Loucy (cell line): ENCODE measurements at regions not wholly inside any gene's neighbourhood (a gene's known extent, or its start where the extent isn't known, plus 50 kb on each side); places are given as distances from the start of the nearest gene placed in this dataset.

Source experiments
- EZH2phosphoT487 ChIP-seq: fragments of 200-600 bp; IDR thresholded peaks from 2 replicates; pipeline ENCODE4 v1.6.1; 2018; ENCODE audit warnings: antibody characterized with exemption, mild to moderate bottlenecking, moderate library complexity, borderline replicate concordance
- TF ChIP-seq, protein P1 (sequence below): fragments of 200-600 bp; sonication (generic); conservative IDR thresholded peaks from 2 replicates; pipeline ENCODE4 v1.5.1; 2014; ENCODE audit warnings: mild to moderate bottlenecking, antibody characterized with exemption, low read length

DNA sequence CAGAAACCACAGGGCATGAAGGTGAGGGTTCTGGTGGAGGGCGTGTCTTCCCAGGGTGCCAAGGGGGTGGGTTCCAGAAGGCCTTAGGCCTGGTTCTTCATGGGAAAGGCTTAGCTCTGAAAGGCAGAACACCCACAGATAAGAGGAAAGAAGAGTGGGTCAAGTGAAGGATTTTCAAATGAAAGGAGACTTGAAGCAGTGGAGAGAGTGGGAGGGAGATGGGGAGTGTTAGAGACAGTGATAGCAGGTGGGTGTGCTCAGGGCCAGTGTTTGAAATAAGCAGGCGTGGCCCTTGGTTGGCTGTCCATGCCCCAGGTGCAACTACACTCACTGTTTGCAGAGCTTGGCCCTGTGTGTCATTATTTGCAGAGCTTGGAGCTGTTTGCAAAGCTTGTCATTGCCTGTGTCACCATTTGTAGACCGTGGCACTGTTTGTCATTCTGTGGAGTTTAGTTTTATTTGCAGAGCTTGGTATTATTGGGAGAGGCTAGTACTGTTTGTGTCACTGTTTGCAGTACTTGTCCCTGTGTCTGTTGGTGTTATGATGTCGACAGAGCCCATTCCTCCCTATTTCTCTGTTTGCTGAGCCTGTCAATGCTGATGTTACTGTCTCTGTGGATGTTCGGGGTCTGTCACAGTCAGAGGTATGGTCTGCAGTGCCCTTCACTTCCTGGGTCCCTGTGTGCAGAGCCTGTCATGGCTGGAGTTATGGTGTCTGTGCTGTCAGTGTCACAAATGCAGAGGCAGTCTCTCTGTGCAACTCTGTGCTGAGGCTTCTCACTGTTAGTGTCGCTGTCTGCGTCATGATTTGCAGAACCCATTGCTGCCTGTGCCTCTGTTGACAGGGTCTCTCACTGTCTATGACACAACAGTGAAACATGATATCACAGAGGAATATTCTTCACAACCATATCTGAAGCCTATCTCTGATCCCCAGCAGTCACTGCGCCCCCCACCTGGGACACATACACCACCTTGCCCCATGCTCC, 127.7 kb upstream of the LRFN2 start:
- TF ChIP-seq, protein P1, sequence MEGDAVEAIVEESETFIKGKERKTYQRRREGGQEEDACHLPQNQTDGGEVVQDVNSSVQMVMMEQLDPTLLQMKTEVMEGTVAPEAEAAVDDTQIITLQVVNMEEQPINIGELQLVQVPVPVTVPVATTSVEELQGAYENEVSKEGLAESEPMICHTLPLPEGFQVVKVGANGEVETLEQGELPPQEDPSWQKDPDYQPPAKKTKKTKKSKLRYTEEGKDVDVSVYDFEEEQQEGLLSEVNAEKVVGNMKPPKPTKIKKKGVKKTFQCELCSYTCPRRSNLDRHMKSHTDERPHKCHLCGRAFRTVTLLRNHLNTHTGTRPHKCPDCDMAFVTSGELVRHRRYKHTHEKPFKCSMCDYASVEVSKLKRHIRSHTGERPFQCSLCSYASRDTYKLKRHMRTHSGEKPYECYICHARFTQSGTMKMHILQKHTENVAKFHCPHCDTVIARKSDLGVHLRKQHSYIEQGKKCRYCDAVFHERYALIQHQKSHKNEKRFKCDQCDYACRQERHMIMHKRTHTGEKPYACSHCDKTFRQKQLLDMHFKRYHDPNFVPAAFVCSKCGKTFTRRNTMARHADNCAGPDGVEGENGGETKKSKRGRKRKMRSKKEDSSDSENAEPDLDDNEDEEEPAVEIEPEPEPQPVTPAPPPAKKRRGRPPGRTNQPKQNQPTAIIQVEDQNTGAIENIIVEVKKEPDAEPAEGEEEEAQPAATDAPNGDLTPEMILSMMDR, result no peak
- TF ChIP-seq EZH2phosphoT487, result no peak
